Karpas-422 (cell line): ENCODE measurements at regions not wholly inside any gene's neighbourhood (a gene's known extent, or its start where the extent isn't known, plus 50 kb on each side); places are given as distances from the start of the nearest gene placed in this dataset.
A peak's percentile ranks its signal among the peaks of the same experiment; 100 is the strongest.

Experiments
- DNase-seq: peaks from one replicate; pipeline ENCODE4 v3.0.0-alpha.2; 2015
- H2AFZ ChIP-seq: fragments of 200-600 bp; sonication (generic); 2 replicates; pipeline ENCODE4 v1.6.1; 2014; ENCODE audit warnings: antibody characterized with exemption, low read length, mixed read lengths
- H3K27ac ChIP-seq: fragments of 200-600 bp; sonication (generic); 2 replicates; pipeline ENCODE4 v1.5.1; 2014; ENCODE audit warnings: mild to moderate bottlenecking, low read length, moderate library complexity
- H3K27me3 ChIP-seq: fragments of 200-600 bp; sonication (generic); 2 replicates; pipeline ENCODE4 v1.6.1; 2014; ENCODE audit warnings: low read length, mixed read lengths
- H3K36me3 ChIP-seq: fragments of 200-600 bp; sonication (generic); 2 replicates; pipeline ENCODE4 v1.6.1; 2014; ENCODE audit warnings: low read length, mixed read lengths; ENCODE audit not compliant: insufficient read depth
- H3K4me1 ChIP-seq: fragments of 200-600 bp; sonication (generic); 2 replicates; pipeline ENCODE4 v1.6.1; 2014; ENCODE audit warnings: mild to moderate bottlenecking, low read length, mixed read lengths
- H3K4me2 ChIP-seq: fragments of 200-600 bp; sonication (generic); 2 replicates; pipeline ENCODE4 v1.6.1; 2014; ENCODE audit warnings: low read length, low read depth, mild to moderate bottlenecking; ENCODE audit not compliant: poor library complexity, severe bottlenecking
- H3K4me3 ChIP-seq: fragments of 200-600 bp; sonication (generic); 2 replicates; pipeline ENCODE4 v1.5.1; 2014; ENCODE audit warnings: mild to moderate bottlenecking, antibody characterized with exemption, low read length, mixed read lengths
- H3K79me2 ChIP-seq: fragments of 200-600 bp; sonication (generic); 2 replicates; pipeline ENCODE4 v1.6.1; 2014; ENCODE audit warnings: mild to moderate bottlenecking, low read length, mixed read lengths
- H3K9ac ChIP-seq: fragments of 200-600 bp; sonication (generic); 2 replicates; pipeline ENCODE4 v1.6.0; 2014; ENCODE audit warnings: low read length
- H3K9me2 ChIP-seq: fragments of 200-600 bp; sonication (generic), shearing (Covaris generic); replicated peaks from 2 replicates; pipeline ENCODE4 v1.6.0; 2014; ENCODE audit warnings: mild to moderate bottlenecking, low read length, moderate library complexity; ENCODE audit not compliant: insufficient read depth
- H3K9me3 ChIP-seq: fragments of 300-700, 200-600 bp; sonication (generic); 2 replicates; pipeline ENCODE4 v1.6.1; 2014; ENCODE audit warnings: low read length, mixed read lengths
- H4K20me1 ChIP-seq: fragments of 200-600 bp; sonication (generic); 2 replicates; pipeline ENCODE4 v1.6.1; 2014; ENCODE audit warnings: mild to moderate bottlenecking, antibody characterized with exemption, low read length, low read depth; ENCODE audit not compliant: insufficient read depth

DNA sequence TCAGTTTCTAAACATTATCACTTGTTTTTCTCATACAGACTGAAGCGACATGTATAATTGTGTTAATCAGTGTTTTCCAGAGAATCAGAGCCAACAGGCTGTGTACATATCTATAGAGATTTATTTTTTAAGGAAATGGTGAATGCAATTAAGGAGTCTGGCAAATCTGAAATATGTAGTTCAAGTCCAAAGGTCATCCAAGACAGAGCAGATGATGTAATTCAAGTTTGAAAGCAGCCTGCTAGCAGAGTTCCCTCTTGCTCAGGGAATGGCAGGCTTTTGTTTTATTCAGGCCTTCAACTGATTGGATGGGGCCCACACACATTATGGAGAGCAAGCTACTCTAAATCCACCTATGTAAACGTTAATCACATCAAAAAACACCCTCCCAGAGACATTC lies 282.6 kb downstream of the CBLN2 start:
- H3K4me3 ChIP-seq = no peak overlapping the region
- H2AFZ ChIP-seq = no peak overlapping the region
- H3K9me3 ChIP-seq = peaks cover 62% of the 10 kb centered on the region
- no peaks in the 10 kb centered on the region for H3K79me2 ChIP-seq
- H4K20me1 ChIP-seq = no peaks in the 10 kb centered on the region
- H3K27me3 ChIP-seq = no peaks in the 10 kb centered on the region
- H3K4me2 ChIP-seq = no peak overlapping the region
- H3K9me2 ChIP-seq = no peaks in the 10 kb centered on the region
- H3K9ac ChIP-seq = no peak overlapping the region
- no peaks in the 10 kb centered on the region for H3K36me3 ChIP-seq
- no peak overlapping the region for H3K27ac ChIP-seq
- no peaks in the 10 kb centered on the region for H3K4me1 ChIP-seq
- DNase-seq = peak; percentile 1

DNA sequence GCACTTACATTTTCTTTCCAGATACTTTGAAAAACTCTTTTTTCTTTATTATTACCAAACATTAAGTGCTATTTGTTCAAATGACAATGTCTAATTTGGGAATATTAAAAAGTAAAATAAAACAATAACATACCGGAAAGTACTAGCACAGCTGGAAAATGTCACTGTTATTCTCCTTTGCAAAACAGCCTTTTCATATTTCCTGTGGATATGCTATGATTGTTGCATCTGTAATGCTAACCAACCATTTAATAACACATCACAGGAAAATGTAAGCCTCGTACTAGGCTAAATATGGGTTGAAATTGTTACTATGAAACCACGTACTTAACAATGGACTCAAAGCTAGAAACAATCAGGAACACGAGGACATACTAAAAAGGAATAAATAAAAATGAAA lies 298.1 kb downstream of the CBLN2 start:
- no peak for DNase-seq
- H3K4me2 ChIP-seq = no peak overlapping the region
- no peaks in the 10 kb centered on the region for H3K27me3 ChIP-seq
- no peaks in the 10 kb centered on the region for H3K79me2 ChIP-seq
- no peaks in the 10 kb centered on the region for H4K20me1 ChIP-seq
- no peak overlapping the region for H3K27ac ChIP-seq
- H3K36me3 ChIP-seq = no peaks in the 10 kb centered on the region
- H3K4me1 ChIP-seq = no peaks in the 10 kb centered on the region
- H3K9me3 ChIP-seq = peaks cover 68% of the 10 kb centered on the region
- H3K9me2 ChIP-seq = no peaks in the 10 kb centered on the region
- H3K4me3 ChIP-seq = no peak overlapping the region
- no peak overlapping the region for H2AFZ ChIP-seq
- H3K9ac ChIP-seq = no peak overlapping the region

DNA sequence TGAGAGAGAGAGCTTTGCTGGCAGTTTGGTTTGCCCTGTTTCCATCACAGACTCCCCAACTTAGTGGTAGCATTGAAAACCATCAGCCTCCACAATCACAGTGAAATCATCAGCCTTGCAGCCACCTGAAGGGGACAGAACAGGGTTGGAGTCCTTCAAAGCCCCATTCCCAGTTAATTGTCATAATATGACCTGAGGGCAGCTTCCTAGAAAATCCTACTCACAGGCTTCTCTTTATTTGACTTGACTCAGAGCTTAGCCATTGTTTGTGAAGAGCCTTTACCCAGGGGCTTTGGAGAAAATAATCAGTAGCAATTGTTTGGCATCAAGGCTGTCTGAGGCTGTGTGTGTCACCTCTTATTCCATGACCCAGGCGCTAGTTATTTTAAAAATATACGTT lies 308.7 kb downstream of the CBLN2 start:
- Histone ChIP-seq H3K9ac (no peak overlapping the region), H3K79me2 (no peaks in the 10 kb centered on the region), H3K9me2 (no peaks in the 10 kb centered on the region), H3K4me3 (no peak overlapping the region), H2AFZ (no peak overlapping the region), H3K27me3 (no peaks in the 10 kb centered on the region), H3K27ac (no peak overlapping the region), H4K20me1 (no peaks in the 10 kb centered on the region), H3K36me3 (no peaks in the 10 kb centered on the region), H3K4me1 (no peaks in the 10 kb centered on the region), H3K9me3 (peaks cover 37% of the 10 kb centered on the region), H3K4me2 (no peak overlapping the region)
- DNase-seq = no peak

DNA sequence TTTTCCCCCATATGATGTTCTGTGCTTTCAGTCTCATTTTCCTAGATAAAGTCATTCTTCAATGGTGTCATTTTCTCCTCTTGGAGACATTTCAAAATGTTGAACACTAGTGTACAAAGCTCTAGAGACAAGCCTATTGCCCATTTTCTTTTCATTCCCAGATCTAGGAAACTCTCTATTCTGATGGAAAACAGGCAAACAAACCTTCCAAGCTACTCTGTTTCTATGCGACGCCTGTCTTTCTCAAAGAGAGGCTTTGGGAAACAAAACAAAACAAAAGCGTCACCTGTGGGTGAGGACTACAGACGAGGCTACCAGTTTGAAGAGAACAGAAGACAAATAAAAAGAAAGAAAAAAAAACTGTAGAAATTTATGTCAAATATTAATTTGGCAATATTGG lies 311.0 kb downstream of the CBLN2 start:
- Histone ChIP-seq H3K27me3 (no peaks in the 10 kb centered on the region), H2AFZ (no peak overlapping the region), H3K36me3 (no peaks in the 10 kb centered on the region), H3K27ac (no peak overlapping the region), H3K9ac (no peak overlapping the region), H3K4me3 (no peak overlapping the region), H3K4me1 (no peaks in the 10 kb centered on the region), H3K79me2 (no peaks in the 10 kb centered on the region), H3K4me2 (no peak overlapping the region), H3K9me2 (no peaks in the 10 kb centered on the region), H4K20me1 (no peaks in the 10 kb centered on the region), H3K9me3 (peaks cover 42% of the 10 kb centered on the region)
- DNase-seq = no peak

DNA sequence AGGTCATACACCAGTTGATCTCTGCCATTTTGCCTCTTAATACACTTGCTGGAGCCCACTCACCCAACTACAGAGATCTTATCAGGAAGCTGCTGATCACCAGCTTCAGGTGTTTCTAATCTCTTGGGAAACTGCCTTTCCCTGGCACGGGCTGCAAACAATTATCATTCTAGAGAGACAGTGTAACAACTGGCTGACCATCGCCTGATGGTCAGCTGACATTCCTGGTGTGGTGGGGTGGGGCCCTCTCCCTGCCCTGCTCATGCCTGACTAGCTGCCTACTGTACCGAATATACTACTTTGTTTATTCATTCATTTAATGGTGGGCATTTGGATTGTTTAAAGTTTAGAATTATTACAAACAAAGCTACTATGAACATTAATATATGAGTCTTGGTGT lies 311.5 kb downstream of the CBLN2 start:
- H3K79me2 ChIP-seq = no peaks in the 10 kb centered on the region
- peaks cover 43% of the 10 kb centered on the region for H3K9me3 ChIP-seq
- no peak overlapping the region for H3K4me3 ChIP-seq
- H3K4me2 ChIP-seq = no peak overlapping the region
- DNase-seq = no peak
- no peaks in the 10 kb centered on the region for H3K9me2 ChIP-seq
- H3K27me3 ChIP-seq = no peaks in the 10 kb centered on the region
- H3K36me3 ChIP-seq = no peaks in the 10 kb centered on the region
- no peak overlapping the region for H2AFZ ChIP-seq
- no peaks in the 10 kb centered on the region for H4K20me1 ChIP-seq
- no peak overlapping the region for H3K9ac ChIP-seq
- H3K4me1 ChIP-seq = no peaks in the 10 kb centered on the region
- no peak overlapping the region for H3K27ac ChIP-seq

DNA sequence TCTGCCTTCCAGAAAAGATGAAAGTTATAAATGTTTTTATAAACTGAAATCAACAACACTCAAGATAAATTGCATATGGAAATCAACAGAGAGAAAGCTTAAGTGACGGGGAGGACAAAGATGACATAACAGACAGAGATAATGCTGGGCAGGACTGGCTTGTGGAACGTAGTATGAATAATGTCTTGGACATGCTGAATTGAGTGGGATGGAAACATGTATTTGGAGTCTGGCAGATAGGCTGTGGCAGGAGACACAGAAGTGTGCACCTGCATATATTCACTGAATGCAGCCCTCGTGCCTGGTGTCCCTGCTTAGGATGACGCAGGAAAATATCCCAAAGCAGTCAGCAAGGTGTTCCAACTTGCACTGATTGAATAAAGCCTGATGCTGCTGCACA lies 318.2 kb downstream of the CBLN2 start:
- Histone ChIP-seq H3K27ac (no peak overlapping the region), H3K9me2 (no peaks in the 10 kb centered on the region), H4K20me1 (no peaks in the 10 kb centered on the region), H3K9me3 (peaks cover 51% of the 10 kb centered on the region), H3K4me2 (no peak overlapping the region), H3K79me2 (no peaks in the 10 kb centered on the region), H2AFZ (no peak overlapping the region), H3K36me3 (no peaks in the 10 kb centered on the region), H3K4me3 (no peak overlapping the region), H3K4me1 (no peaks in the 10 kb centered on the region), H3K9ac (no peak overlapping the region), H3K27me3 (no peaks in the 10 kb centered on the region)
- DNase-seq = no peak

DNA sequence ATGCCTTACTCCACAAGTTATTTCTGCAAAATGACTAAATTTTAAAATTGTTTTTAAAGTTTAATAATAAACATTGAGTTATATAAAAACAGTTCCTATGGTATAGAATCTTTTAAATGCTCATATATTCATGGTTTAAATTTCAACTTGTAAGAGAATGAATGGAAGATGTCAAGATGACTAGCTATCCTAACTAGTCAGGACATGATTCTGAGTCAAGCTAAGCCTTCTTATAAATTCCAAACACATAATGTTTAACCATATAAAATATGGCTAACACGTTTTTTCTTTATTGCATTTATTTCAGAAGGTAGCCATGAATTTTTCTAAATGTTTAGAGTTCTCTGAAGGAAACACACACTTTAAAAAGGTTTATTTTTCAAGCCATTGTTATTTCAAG lies 320.4 kb downstream of the CBLN2 start:
- Histone ChIP-seq H3K79me2 (no peaks in the 10 kb centered on the region), H3K9me3 (peaks cover 58% of the 10 kb centered on the region), H3K4me3 (no peak overlapping the region), H3K4me2 (no peak overlapping the region), H3K4me1 (no peaks in the 10 kb centered on the region), H4K20me1 (no peaks in the 10 kb centered on the region), H3K9ac (no peak overlapping the region), H3K27ac (no peak overlapping the region), H2AFZ (no peak overlapping the region), H3K9me2 (no peaks in the 10 kb centered on the region), H3K36me3 (no peaks in the 10 kb centered on the region), H3K27me3 (no peaks in the 10 kb centered on the region)
- no peak for DNase-seq

DNA sequence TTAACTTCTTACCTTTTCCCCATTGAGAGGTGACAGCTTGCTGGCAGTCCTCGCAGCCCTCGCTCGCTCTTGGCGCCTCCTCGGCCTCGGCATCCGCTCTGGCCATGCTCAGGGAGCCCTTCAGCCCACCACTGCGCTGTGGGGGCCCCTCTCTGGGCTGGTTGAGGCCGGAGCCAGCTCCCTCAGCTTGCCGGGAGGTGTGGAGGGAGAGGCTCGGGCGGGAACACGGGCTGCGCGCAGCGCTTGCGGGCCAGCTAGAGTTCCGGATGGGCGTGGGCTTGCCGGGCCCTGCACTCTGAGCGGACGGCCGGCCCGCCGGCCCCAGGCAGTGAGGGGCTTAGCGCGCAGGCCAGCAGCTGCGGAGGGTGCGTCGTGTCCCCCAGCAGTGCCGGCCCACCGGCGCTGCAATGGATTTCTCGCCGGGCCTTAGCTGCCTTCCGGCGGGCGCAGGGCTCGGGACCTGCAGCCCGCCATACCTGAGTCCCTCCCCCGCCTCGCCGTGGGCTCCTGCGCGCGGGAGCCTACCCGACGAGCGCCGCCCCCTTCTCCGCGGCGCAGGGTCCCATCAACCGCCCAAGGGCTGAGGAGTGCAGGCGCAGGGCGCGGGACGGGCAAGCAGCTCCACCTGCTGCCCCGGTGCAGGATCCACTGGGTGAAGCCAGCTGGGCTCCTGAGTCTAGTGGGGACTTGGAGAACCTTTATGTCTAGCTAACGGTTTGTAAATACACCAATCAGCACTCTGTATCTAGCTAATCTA lies 335.0 kb downstream of the CBLN2 start:
- Histone ChIP-seq H3K9ac (no peak overlapping the region), H3K9me3 (peaks cover 78% of the 10 kb centered on the region), H3K36me3 (no peaks in the 10 kb centered on the region), H4K20me1 (no peaks in the 10 kb centered on the region), H3K4me3 (no peak overlapping the region), H3K4me1 (no peaks in the 10 kb centered on the region), H3K27ac (no peak overlapping the region), H2AFZ (no peak overlapping the region), H3K79me2 (no peaks in the 10 kb centered on the region), H3K4me2 (no peak overlapping the region), H3K27me3 (no peaks in the 10 kb centered on the region), H3K9me2 (no peaks in the 10 kb centered on the region)
- no peak for DNase-seq
